A549 (cell line): ENCODE measurements at regions not wholly inside any gene's neighbourhood (a gene's known extent, or its start where the extent isn't known, plus 50 kb on each side); places are given as distances from the start of the nearest gene placed in this dataset.

ENCODE experiments used
- BHLHE40 ChIP-seq: IDR thresholded peaks from 2 replicates; pipeline ENCODE4 v1.6.1; 2012; ENCODE audit warnings: low read depth, low read length, inconsistent platforms
- CTCF ChIP-seq: fragments of >200 bp; sonication (Bioruptor Twin); formaldehyde crosslinking; IDR thresholded peaks from 3 replicates; pipeline ENCODE4 v1.5.1; 2016
- PBX3 ChIP-seq: IDR thresholded peaks from 2 replicates; pipeline ENCODE4 v1.6.1; 2012
- POLR2A ChIP-seq: IDR thresholded peaks from 2 replicates; pipeline ENCODE4 v1.6.1; 2012; ENCODE audit warnings: mild to moderate bottlenecking, low read length
- REST ChIP-seq: fragments of 200-600 bp; sonication (generic); IDR thresholded peaks from 2 replicates; pipeline ENCODE4 v1.6.1; 2016; ENCODE audit warnings: antibody characterized with exemption, mild to moderate bottlenecking, moderate library complexity
- SMC3 ChIP-seq: fragments of >200 bp; sonication (Bioruptor Twin); formaldehyde crosslinking; IDR thresholded peaks from 3 replicates; pipeline ENCODE4 v1.6.1; 2018; ENCODE audit warnings: inconsistent platforms
- USF2 ChIP-seq: fragments of 450-650 bp; IDR thresholded peaks from 2 replicates; pipeline ENCODE4 v1.6.1; 2014; ENCODE audit warnings: antibody characterized with exemption
- ZFP36 ChIP-seq: fragments of 450-650 bp; IDR thresholded peaks from 2 replicates; pipeline ENCODE4 v1.6.1; 2014; ENCODE audit warnings: borderline replicate concordance; ENCODE audit not compliant: partially characterized antibody

- TF ChIP-seq REST = no peak
- TF ChIP-seq CTCF = no peak
- TF ChIP-seq PBX3 = no peak
- TF ChIP-seq SMC3 = no peak
- TF ChIP-seq ZFP36 = no peak
- no peak for TF ChIP-seq POLR2A
- TF ChIP-seq USF2 = no peak
- TF ChIP-seq BHLHE40 = no peak
Observed at GRCh38 chr18:45467945-45468344, 147.3 kb upstream of the SLC14A2 start.
